Neural cell (in vitro differentiated cells): ENCODE measurements at regions not wholly inside any gene's neighbourhood (a gene's known extent, or its start where the extent isn't known, plus 50 kb on each side); places are given as distances from the start of the nearest gene placed in this dataset.

Experiments used
- H2AFZ ChIP-seq: fragments of 200-600, 300-800 bp; sonication (generic), shearing (Covaris generic); 2 replicates; pipeline ENCODE4 v1.6.0; 2014; ENCODE audit warnings: low read depth, mild to moderate bottlenecking, antibody characterized with exemption, low read length, moderate library complexity
- H3F3A ChIP-seq: fragments of 200-600 bp; shearing (Covaris generic); 2 replicates; pipeline ENCODE4 v1.6.1; 2016; ENCODE audit warnings: mild to moderate bottlenecking, moderate library complexity, mixed read lengths, antibody characterized with exemption, low read length; ENCODE audit not compliant: insufficient read depth, poor library complexity, severe bottlenecking
- H3K27ac ChIP-seq: fragments of 200-600, 300-800 bp; sonication (generic), shearing (Covaris generic); 2 replicates; pipeline ENCODE4 v1.5.1; 2014; ENCODE audit warnings: mild to moderate bottlenecking, low read length, moderate library complexity
- H3K27me3 ChIP-seq: fragments of 300-800, 200-600 bp; sonication (generic), shearing (Covaris generic); 2 replicates; pipeline ENCODE4 v1.6.0; 2014; ENCODE audit warnings: mild to moderate bottlenecking, low read depth, low read length, moderate library complexity; ENCODE audit not compliant: insufficient read depth
- H3K36me3 ChIP-seq: fragments of 300-800, 200-600 bp; sonication (generic), shearing (Covaris generic); 2 replicates; pipeline ENCODE4 v1.5.1; 2014; ENCODE audit warnings: mild to moderate bottlenecking, antibody characterized with exemption, low read length, moderate library complexity; ENCODE audit not compliant: insufficient read depth
- H3K4me2 ChIP-seq: fragments of 300-800, 200-600 bp; sonication (generic), shearing (Covaris generic); 2 replicates; pipeline ENCODE4 v1.6.0; 2014; ENCODE audit warnings: mild to moderate bottlenecking, low read length
- H3K4me3 ChIP-seq: fragments of 300-800, 200-600 bp; sonication (generic), shearing (Covaris generic); 2 replicates; pipeline ENCODE4 v1.5.1; 2014; ENCODE audit warnings: mild to moderate bottlenecking, low read length, moderate library complexity
- H3K79me2 ChIP-seq: fragments of 200-600 bp; shearing (Covaris generic); replicated peaks from 2 replicates; pipeline ENCODE4 v1.6.0; 2014; ENCODE audit warnings: mild to moderate bottlenecking, low read length, moderate library complexity; ENCODE audit not compliant: insufficient read depth
- H3K9ac ChIP-seq: fragments of 300-800, 200-600 bp; sonication (generic), shearing (Covaris generic); 2 replicates; pipeline ENCODE4 v1.6.1; 2016; ENCODE audit warnings: mild to moderate bottlenecking, low read length, mixed read lengths
- H3K9me2 ChIP-seq: fragments of 200-600 bp; shearing (Covaris generic); 2 replicates; pipeline ENCODE4 v1.6.1; 2016; ENCODE audit warnings: mild to moderate bottlenecking, low read length, mixed read lengths; ENCODE audit not compliant: insufficient read depth
- H3K9me3 ChIP-seq: fragments of 200-600, 300-800 bp; sonication (generic), shearing (Covaris generic); 2 replicates; pipeline ENCODE4 v1.6.1; 2016; ENCODE audit warnings: mild to moderate bottlenecking, mixed run types, low read length, moderate library complexity, mixed read lengths
- H4K20me1 ChIP-seq: fragments of 200-600 bp; shearing (Covaris generic); 2 replicates; pipeline ENCODE4 v1.6.1; 2016; ENCODE audit warnings: mild to moderate bottlenecking, mixed run types; ENCODE audit not compliant: insufficient read depth
- EP300 ChIP-seq: fragments of 450-650 bp; conservative IDR thresholded peaks from 2 replicates; pipeline ENCODE4 v1.6.1; 2014; ENCODE audit warnings: antibody characterized with exemption, mild to moderate bottlenecking, moderate library complexity; ENCODE audit not compliant: poor library complexity, severe bottlenecking
- EZH2 ChIP-seq: fragments of 200-600, 300-800 bp; shearing (Covaris generic), sonication (generic); IDR thresholded peaks from 2 replicates; pipeline ENCODE4 v1.6.1; 2014; ENCODE audit warnings: antibody characterized with exemption, low read length, borderline replicate concordance, mild to moderate bottlenecking; ENCODE audit not compliant: insufficient read depth, poor library complexity, severe bottlenecking
- MXI1 ChIP-seq: fragments of 450-650 bp; conservative IDR thresholded peaks from 2 replicates; pipeline ENCODE4 v1.6.1; 2014; ENCODE audit warnings: antibody characterized with exemption, mild to moderate bottlenecking; ENCODE audit not compliant: poor library complexity, severe bottlenecking
- POLR2AphosphoS5 ChIP-seq: IDR thresholded peaks from 2 replicates; pipeline ENCODE4 v1.6.1; 2012
- RAD21 ChIP-seq: fragments of 450-650 bp; conservative IDR thresholded peaks from 2 replicates; pipeline ENCODE4 v1.6.1; 2014; ENCODE audit warnings: antibody characterized with exemption, mild to moderate bottlenecking, moderate library complexity
- SMC3 ChIP-seq: fragments of 450-650 bp; conservative IDR thresholded peaks from 2 replicates; pipeline ENCODE4 v1.6.1; 2014; ENCODE audit warnings: antibody characterized with exemption, mild to moderate bottlenecking, moderate library complexity; ENCODE audit not compliant: poor library complexity
- TAF1 ChIP-seq: IDR thresholded peaks from 2 replicates; pipeline ENCODE4 v1.6.1; 2012; ENCODE audit warnings: low read depth
- TF ChIP-seq, protein P1 (sequence below): IDR thresholded peaks from 2 replicates; pipeline ENCODE4 v1.6.1; 2012; ENCODE audit warnings: borderline replicate concordance
- TF ChIP-seq, protein P2 (sequence below): fragments of 450-650 bp; IDR thresholded peaks from 2 replicates; pipeline ENCODE4 v1.5.1; 2014; ENCODE audit warnings: antibody characterized with exemption, mild to moderate bottlenecking, moderate library complexity; ENCODE audit not compliant: poor library complexity, severe bottlenecking

DNA sequence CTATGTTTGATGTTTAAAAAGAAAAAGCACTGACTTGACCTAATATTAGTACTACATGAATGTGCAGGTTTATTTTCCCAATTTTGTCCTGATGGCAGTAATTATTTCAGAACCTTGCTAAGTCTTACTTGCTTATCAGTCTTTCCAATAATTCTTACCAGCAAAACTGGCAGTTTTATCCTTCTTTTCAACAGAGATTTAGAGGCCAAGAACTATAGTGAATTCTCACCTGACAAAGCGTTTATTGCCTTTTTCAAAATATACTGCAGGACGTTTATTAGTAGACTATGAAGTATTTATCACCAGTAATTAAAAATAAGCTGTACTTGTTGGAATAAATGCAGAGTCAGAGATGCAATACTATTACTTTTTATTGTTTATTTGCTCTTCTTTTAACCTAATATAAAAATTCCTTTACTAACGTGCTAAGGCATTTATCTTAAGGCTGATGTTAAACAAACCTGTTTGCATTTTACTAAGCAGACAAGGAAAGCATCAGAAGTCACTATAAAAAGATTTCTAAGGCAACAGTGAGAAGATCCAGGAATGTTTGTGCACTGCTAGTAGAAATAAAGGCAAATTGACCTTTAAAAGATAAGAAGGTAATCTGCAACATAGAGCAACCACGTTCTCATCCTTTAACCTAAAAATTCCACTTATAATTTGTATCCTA lies 80.3 kb upstream of the NOCT start:
- H3K27ac ChIP-seq: no peak overlapping the region
- H3K4me3 ChIP-seq: no peak overlapping the region
- no peaks in the 10 kb centered on the region for H4K20me1 ChIP-seq
- no peaks in the 10 kb centered on the region for H3K9me2 ChIP-seq
- H3K27me3 ChIP-seq: no peaks in the 10 kb centered on the region
- H3K9me3 ChIP-seq: no peaks in the 10 kb centered on the region
- no peak overlapping the region for H3K4me2 ChIP-seq
- no peaks in the 10 kb centered on the region for H3K36me3 ChIP-seq
- TF ChIP-seq MXI1 (no peak), SMC3 (no peak), EP300 (no peak), POLR2AphosphoS5 (no peak), RAD21 (no peak), EZH2 (no peak), TAF1 (no peak)
- TF ChIP-seq, protein P1, sequence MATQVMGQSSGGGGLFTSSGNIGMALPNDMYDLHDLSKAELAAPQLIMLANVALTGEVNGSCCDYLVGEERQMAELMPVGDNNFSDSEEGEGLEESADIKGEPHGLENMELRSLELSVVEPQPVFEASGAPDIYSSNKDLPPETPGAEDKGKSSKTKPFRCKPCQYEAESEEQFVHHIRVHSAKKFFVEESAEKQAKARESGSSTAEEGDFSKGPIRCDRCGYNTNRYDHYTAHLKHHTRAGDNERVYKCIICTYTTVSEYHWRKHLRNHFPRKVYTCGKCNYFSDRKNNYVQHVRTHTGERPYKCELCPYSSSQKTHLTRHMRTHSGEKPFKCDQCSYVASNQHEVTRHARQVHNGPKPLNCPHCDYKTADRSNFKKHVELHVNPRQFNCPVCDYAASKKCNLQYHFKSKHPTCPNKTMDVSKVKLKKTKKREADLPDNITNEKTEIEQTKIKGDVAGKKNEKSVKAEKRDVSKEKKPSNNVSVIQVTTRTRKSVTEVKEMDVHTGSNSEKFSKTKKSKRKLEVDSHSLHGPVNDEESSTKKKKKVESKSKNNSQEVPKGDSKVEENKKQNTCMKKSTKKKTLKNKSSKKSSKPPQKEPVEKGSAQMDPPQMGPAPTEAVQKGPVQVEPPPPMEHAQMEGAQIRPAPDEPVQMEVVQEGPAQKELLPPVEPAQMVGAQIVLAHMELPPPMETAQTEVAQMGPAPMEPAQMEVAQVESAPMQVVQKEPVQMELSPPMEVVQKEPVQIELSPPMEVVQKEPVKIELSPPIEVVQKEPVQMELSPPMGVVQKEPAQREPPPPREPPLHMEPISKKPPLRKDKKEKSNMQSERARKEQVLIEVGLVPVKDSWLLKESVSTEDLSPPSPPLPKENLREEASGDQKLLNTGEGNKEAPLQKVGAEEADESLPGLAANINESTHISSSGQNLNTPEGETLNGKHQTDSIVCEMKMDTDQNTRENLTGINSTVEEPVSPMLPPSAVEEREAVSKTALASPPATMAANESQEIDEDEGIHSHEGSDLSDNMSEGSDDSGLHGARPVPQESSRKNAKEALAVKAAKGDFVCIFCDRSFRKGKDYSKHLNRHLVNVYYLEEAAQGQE: no peak
- TF ChIP-seq, protein P2, sequence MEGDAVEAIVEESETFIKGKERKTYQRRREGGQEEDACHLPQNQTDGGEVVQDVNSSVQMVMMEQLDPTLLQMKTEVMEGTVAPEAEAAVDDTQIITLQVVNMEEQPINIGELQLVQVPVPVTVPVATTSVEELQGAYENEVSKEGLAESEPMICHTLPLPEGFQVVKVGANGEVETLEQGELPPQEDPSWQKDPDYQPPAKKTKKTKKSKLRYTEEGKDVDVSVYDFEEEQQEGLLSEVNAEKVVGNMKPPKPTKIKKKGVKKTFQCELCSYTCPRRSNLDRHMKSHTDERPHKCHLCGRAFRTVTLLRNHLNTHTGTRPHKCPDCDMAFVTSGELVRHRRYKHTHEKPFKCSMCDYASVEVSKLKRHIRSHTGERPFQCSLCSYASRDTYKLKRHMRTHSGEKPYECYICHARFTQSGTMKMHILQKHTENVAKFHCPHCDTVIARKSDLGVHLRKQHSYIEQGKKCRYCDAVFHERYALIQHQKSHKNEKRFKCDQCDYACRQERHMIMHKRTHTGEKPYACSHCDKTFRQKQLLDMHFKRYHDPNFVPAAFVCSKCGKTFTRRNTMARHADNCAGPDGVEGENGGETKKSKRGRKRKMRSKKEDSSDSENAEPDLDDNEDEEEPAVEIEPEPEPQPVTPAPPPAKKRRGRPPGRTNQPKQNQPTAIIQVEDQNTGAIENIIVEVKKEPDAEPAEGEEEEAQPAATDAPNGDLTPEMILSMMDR: no peak
- no peaks in the 10 kb centered on the region for H3K79me2 ChIP-seq
- no peaks in the 10 kb centered on the region for H3F3A ChIP-seq
- no peak overlapping the region for H3K9ac ChIP-seq
- H2AFZ ChIP-seq: no peak overlapping the region

DNA sequence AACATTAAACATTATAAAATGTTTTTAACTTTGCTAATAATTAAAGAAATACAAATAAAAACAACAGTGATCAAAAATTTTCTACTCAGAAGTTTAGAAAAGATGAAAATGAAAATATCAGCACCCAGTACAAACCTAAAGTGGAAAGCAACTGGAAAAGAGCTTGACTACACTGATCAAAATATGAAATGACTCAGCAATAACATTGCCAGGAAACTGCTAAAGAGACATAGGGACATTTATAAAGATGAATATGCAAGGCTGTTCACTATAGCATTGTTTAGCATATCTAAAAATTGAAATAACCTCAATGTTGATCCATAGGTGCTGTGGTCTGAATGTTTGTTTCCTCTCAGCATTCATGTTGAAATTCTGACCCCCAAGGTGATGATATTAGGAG lies 88.5 kb upstream of the NOCT start:
- no peak for TF ChIP-seq EZH2
- TF ChIP-seq TAF1: no peak
- no peak for TF ChIP-seq RAD21
- TF ChIP-seq POLR2AphosphoS5: no peak
- no peak for TF ChIP-seq SMC3
- TF ChIP-seq, protein P1: no peak
- no peak for TF ChIP-seq MXI1
- TF ChIP-seq, protein P2: no peak
- TF ChIP-seq EP300: no peak
- Histone ChIP-seq H3F3A (no peaks in the 10 kb centered on the region), H3K9ac (no peak overlapping the region), H3K4me2 (no peak overlapping the region), H3K4me3 (no peak overlapping the region), H2AFZ (no peak overlapping the region), H3K9me3 (no peaks in the 10 kb centered on the region), H3K79me2 (no peaks in the 10 kb centered on the region), H3K27me3 (no peaks in the 10 kb centered on the region), H3K9me2 (no peaks in the 10 kb centered on the region), H4K20me1 (no peaks in the 10 kb centered on the region), H3K27ac (no peak overlapping the region), H3K36me3 (no peaks in the 10 kb centered on the region)
